ENCODE measurements at regions not wholly inside any gene's neighbourhood (a gene's known extent, or its start where the extent isn't known, plus 50 kb on each side); places are given as distances from the start of the nearest gene placed in this dataset.

GRCh38 chr19:27780367-27781075 is 1432.4 kb downstream of the UQCRFS1 start:
- no peak for DNase-seq

GRCh38 chr19:27779954-27780353 is 1433.0 kb downstream of the UQCRFS1 start:
- no peak for DNase-seq

- DNase-seq = no peak
Observed at GRCh38 chr19:27777726-27778125, 1435.2 kb downstream of the UQCRFS1 start.

- DNase-seq = no peak
Observed at GRCh38 chr19:27777242-27777641, 1435.7 kb downstream of the UQCRFS1 start.

- DNase-seq = no peak
Observed at GRCh38 chr19:27776524-27776923, 1436.4 kb downstream of the UQCRFS1 start.

GRCh38 chr19:27776020-27776419 is 1436.9 kb downstream of the UQCRFS1 start:
- no peak for DNase-seq

GRCh38 chr19:27775395-27775794 is 1437.6 kb downstream of the UQCRFS1 start:
- no peak for DNase-seq

- DNase-seq = no peak
Observed at GRCh38 chr19:27774827-27775226, 1438.1 kb downstream of the UQCRFS1 start.

GRCh38 chr19:27774337-27774736 is 1438.6 kb downstream of the UQCRFS1 start:
- no peak for DNase-seq

GRCh38 chr19:27773318-27774094 is 1439.4 kb downstream of the UQCRFS1 start:
- no peak for DNase-seq

- no peak for DNase-seq
Observed at GRCh38 chr19:27772059-27772458, 1440.9 kb downstream of the UQCRFS1 start.

GRCh38 chr19:27770095-27770494 is 1442.9 kb downstream of the UQCRFS1 start:
- DNase-seq = no peak

- no peak for DNase-seq
Observed at GRCh38 chr19:27767234-27767633, 1445.7 kb downstream of the UQCRFS1 start.

GRCh38 chr19:27765912-27766725 is 1446.8 kb downstream of the UQCRFS1 start:
- no peak for DNase-seq

- no peak for DNase-seq
Observed at GRCh38 chr19:27765397-27765796, 1447.6 kb downstream of the UQCRFS1 start.

- DNase-seq = no peak
Observed at GRCh38 chr19:27764186-27764804, 1448.7 kb downstream of the UQCRFS1 start.

- DNase-seq = no peak
Observed at GRCh38 chr19:27762933-27763332, 1450.0 kb downstream of the UQCRFS1 start.

GRCh38 chr19:27759896-27760295 is 1453.1 kb downstream of the UQCRFS1 start:
- no peak for DNase-seq

GRCh38 chr19:27758626-27759505 is 1454.1 kb downstream of the UQCRFS1 start:
- DNase-seq = no peak

GRCh38 chr19:27754700-27755099 is 1458.3 kb downstream of the UQCRFS1 start:
- no peak for DNase-seq

- no peak for DNase-seq
Observed at GRCh38 chr19:27753622-27754021, 1459.3 kb downstream of the UQCRFS1 start.
